ENCODE measurements at regions not wholly inside any gene's neighbourhood (a gene's known extent, or its start where the extent isn't known, plus 50 kb on each side); places are given as distances from the start of the nearest gene placed in this dataset.

DNA sequence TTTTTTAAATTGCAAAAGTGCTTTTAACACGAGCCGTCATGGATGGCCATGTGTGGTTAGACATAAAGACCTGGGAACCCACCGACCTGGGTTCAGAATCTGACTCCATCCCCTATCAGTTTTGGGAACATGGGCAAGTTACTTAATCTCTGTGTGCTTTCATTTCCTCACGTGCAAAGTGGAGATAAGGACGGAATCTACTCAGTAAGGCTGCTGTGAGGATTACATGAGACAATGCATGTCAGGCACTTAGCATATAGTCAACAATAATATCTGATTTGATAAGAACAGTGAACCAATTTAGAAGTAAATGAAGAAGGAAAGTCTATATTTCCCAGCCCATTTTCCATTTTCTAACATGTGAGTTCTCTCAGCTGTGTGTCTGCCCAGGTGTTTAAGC, 235.4 kb downstream of the SUDS3 start:
- H3K27me3 ChIP-seq (ENCODE audit: insufficient read depth, low read length, poor library complexity, severe bottlenecking) = no peaks in the 10 kb centered on the region
- no peaks in the 10 kb centered on the region for H3K4me1 ChIP-seq (ENCODE audit: insufficient read depth, low read length, poor library complexity, severe bottlenecking)
- H3F3A ChIP-seq (ENCODE audit: low read depth) = no peaks in the 10 kb centered on the region
- H2AFZ ChIP-seq (ENCODE audit: low read length) = no peak overlapping the region
- no peaks in the 10 kb centered on the region for H3K36me3 ChIP-seq (ENCODE audit: insufficient read depth, low read length)
- no peak overlapping the region for H3K4me3 ChIP-seq (ENCODE audit: low read length, poor library complexity, severe bottlenecking)
- TF ChIP-seq, protein P1, sequence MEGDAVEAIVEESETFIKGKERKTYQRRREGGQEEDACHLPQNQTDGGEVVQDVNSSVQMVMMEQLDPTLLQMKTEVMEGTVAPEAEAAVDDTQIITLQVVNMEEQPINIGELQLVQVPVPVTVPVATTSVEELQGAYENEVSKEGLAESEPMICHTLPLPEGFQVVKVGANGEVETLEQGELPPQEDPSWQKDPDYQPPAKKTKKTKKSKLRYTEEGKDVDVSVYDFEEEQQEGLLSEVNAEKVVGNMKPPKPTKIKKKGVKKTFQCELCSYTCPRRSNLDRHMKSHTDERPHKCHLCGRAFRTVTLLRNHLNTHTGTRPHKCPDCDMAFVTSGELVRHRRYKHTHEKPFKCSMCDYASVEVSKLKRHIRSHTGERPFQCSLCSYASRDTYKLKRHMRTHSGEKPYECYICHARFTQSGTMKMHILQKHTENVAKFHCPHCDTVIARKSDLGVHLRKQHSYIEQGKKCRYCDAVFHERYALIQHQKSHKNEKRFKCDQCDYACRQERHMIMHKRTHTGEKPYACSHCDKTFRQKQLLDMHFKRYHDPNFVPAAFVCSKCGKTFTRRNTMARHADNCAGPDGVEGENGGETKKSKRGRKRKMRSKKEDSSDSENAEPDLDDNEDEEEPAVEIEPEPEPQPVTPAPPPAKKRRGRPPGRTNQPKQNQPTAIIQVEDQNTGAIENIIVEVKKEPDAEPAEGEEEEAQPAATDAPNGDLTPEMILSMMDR (conservative IDR thresholded peaks at IDR 0.05; ENCODE audit: low read length) = no peak
- no peak for TF ChIP-seq EZH2phosphoT487 (IDR thresholded peaks at IDR 0.05; ENCODE audit: borderline replicate concordance)
- no peaks in the 10 kb centered on the region for H3K9me2 ChIP-seq (replicated peaks; ENCODE audit: low read depth, low read length)
- H3K9me3 ChIP-seq (ENCODE audit: insufficient read depth, low read depth, low read length) = no peaks in the 10 kb centered on the region
- no peaks in the 10 kb centered on the region for H3K79me2 ChIP-seq (ENCODE audit: insufficient read depth, low read length)
- H4K20me1 ChIP-seq (ENCODE audit: insufficient read depth, low read length, poor library complexity, severe bottlenecking) = no peaks in the 10 kb centered on the region
- no peak overlapping the region for H3K9ac ChIP-seq (ENCODE audit: low read depth, low read length, poor library complexity, severe bottlenecking)
- H3K4me2 ChIP-seq (ENCODE audit: low read depth, low read length, poor library complexity, severe bottlenecking) = no peak overlapping the region

DNA sequence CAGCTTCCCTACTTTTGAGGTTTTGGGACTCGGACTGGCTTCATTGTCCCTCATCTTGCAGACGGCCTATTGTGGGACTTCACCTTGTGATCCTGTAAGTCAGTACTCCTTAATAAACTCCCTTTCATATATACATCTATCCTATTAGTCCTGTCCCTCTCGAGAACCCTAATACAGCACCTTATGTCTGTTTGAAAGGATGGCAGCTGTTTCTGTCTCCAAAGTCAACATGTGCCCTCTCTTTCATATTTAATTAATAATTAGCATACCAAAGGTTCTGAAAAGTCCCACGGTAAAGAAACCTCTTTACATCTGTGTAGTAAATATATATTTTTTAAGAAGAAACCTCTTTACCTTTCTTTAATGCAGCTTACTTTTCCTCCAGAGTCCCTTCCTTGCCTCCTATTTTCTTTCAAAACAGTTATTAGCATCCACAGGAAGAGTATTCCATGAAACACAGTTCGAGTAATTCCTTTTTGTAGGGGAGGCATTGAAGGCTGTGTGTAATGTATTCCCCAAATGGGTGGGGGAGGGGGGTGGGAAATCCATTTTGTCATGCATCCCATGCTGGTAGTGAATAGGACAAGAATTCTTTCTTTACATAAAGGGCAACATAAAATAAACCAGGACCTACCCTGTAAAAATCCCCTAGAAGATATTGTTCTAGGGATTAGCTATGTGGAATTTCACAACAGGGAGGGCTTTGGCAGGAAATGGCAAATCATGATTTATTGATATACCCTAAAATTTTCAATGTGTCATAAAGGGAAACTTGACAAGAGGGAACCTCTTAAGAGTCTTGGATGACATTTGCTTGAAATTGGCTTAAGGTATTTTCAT, 241.5 kb downstream of the SUDS3 start:
- H3K9me3 ChIP-seq (ENCODE audit: insufficient read depth, low read depth, low read length) = no peaks in the 10 kb centered on the region
- H3F3A ChIP-seq (ENCODE audit: low read depth) = no peaks in the 10 kb centered on the region
- no peaks in the 10 kb centered on the region for H3K4me1 ChIP-seq (ENCODE audit: insufficient read depth, low read length, poor library complexity, severe bottlenecking)
- H4K20me1 ChIP-seq (ENCODE audit: insufficient read depth, low read length, poor library complexity, severe bottlenecking) = no peaks in the 10 kb centered on the region
- TF ChIP-seq, protein P1 (conservative IDR thresholded peaks at IDR 0.05; ENCODE audit: low read length) = no peak
- no peak for TF ChIP-seq EZH2phosphoT487 (IDR thresholded peaks at IDR 0.05; ENCODE audit: borderline replicate concordance)
- no peak overlapping the region for H3K9ac ChIP-seq (ENCODE audit: low read depth, low read length, poor library complexity, severe bottlenecking)
- H3K4me2 ChIP-seq (ENCODE audit: low read depth, low read length, poor library complexity, severe bottlenecking) = no peak overlapping the region
- H3K9me2 ChIP-seq (replicated peaks; ENCODE audit: low read depth, low read length) = no peaks in the 10 kb centered on the region
- no peaks in the 10 kb centered on the region for H3K36me3 ChIP-seq (ENCODE audit: insufficient read depth, low read length)
- no peaks in the 10 kb centered on the region for H3K27me3 ChIP-seq (ENCODE audit: insufficient read depth, low read length, poor library complexity, severe bottlenecking)
- no peaks in the 10 kb centered on the region for H3K79me2 ChIP-seq (ENCODE audit: insufficient read depth, low read length)
- no peak overlapping the region for H2AFZ ChIP-seq (ENCODE audit: low read length)
- H3K4me3 ChIP-seq (ENCODE audit: low read length, poor library complexity, severe bottlenecking) = no peak overlapping the region

DNA sequence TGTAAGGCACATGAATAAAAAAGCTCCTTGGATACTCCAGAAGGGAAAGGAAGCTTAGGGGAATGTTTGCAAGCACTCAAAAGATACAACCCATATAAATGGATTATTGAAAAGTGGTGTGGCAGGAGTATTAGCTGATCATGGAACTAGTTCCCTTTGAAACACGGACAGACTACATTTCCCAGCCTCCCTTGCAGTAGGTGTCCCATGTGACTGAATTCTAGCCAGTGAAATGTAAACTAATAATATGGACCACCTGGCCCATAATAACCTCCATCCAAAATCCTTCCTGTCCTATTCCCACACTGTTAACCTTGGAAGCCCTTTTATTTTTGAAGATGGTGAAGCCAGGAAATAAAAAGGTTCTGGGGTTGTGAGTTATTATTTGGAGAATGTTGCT, 242.3 kb downstream of the SUDS3 start:
- no peaks in the 10 kb centered on the region for H3F3A ChIP-seq (ENCODE audit: low read depth)
- H2AFZ ChIP-seq (ENCODE audit: low read length) = no peak overlapping the region
- H3K9me3 ChIP-seq (ENCODE audit: insufficient read depth, low read depth, low read length) = no peaks in the 10 kb centered on the region
- no peak for TF ChIP-seq EZH2phosphoT487 (IDR thresholded peaks at IDR 0.05; ENCODE audit: borderline replicate concordance)
- TF ChIP-seq, protein P1 (conservative IDR thresholded peaks at IDR 0.05; ENCODE audit: low read length) = no peak
- H3K4me2 ChIP-seq (ENCODE audit: low read depth, low read length, poor library complexity, severe bottlenecking) = no peak overlapping the region
- no peaks in the 10 kb centered on the region for H3K79me2 ChIP-seq (ENCODE audit: insufficient read depth, low read length)
- no peak overlapping the region for H3K9ac ChIP-seq (ENCODE audit: low read depth, low read length, poor library complexity, severe bottlenecking)
- H3K27me3 ChIP-seq (ENCODE audit: insufficient read depth, low read length, poor library complexity, severe bottlenecking) = no peaks in the 10 kb centered on the region
- no peaks in the 10 kb centered on the region for H3K4me1 ChIP-seq (ENCODE audit: insufficient read depth, low read length, poor library complexity, severe bottlenecking)
- H4K20me1 ChIP-seq (ENCODE audit: insufficient read depth, low read length, poor library complexity, severe bottlenecking) = no peaks in the 10 kb centered on the region
- H3K36me3 ChIP-seq (ENCODE audit: insufficient read depth, low read length) = no peaks in the 10 kb centered on the region
- H3K9me2 ChIP-seq (replicated peaks; ENCODE audit: low read depth, low read length) = no peaks in the 10 kb centered on the region
- no peak overlapping the region for H3K4me3 ChIP-seq (ENCODE audit: low read length, poor library complexity, severe bottlenecking)
